Tibial nerve (tissue), 4 donors: ENCODE measurements at regions not wholly inside any gene's neighbourhood (a gene's known extent, or its start where the extent isn't known, plus 50 kb on each side); places are given as distances from the start of the nearest gene placed in this dataset.

Source experiments
- CTCF ChIP-seq, 5 experiments: fragments of 200-600 bp in 3 of 5; fragments of 450-650 bp in 2 of 5; sonication (generic) in 3 of 5; IDR thresholded peaks; one replicate each; pipeline ENCODE4 v1.5.1; 2016 to 2019; ENCODE audit warnings: antibody characterized with exemption in 5 of 5, mild to moderate bottlenecking in 3 of 5, moderate library complexity in 2 of 5
- EP300 ChIP-seq, 2 donors: sonication (generic); formaldehyde crosslinking; IDR thresholded peaks; one replicate each; pipeline ENCODE4 v1.6.1; 2017; ENCODE audit warnings: antibody characterized with exemption in 2 of 2, mild to moderate bottlenecking in 1 of 2
- POLR2A ChIP-seq, 2 donors: fragments of 450-650 bp; IDR thresholded peaks; one replicate each; pipeline ENCODE4 v1.6.1; 2017; ENCODE audit warnings: antibody characterized with exemption in 2 of 2, mild to moderate bottlenecking in 2 of 2, moderate library complexity in 2 of 2

GRCh38 chr6:150537893-150538292 is 61.8 kb upstream of the PLEKHG1 start:
- TF ChIP-seq CTCF (IDR thresholded peaks at IDR 0.05), result no peak
- no peak for TF ChIP-seq POLR2A (IDR thresholded peaks at IDR 0.05)
- TF ChIP-seq EP300 (IDR thresholded peaks at IDR 0.05), result peak in 1 of 2 donors; percentile 63
